OCI-LY1 (cell line): ENCODE measurements at regions not wholly inside any gene's neighbourhood (a gene's known extent, or its start where the extent isn't known, plus 50 kb on each side); places are given as distances from the start of the nearest gene placed in this dataset.

Source experiments
- H2AFZ ChIP-seq: fragments of 200-600 bp; sonication (generic), shearing (Covaris generic); 2 replicates; pipeline ENCODE4 v1.6.0; 2014; ENCODE audit warnings: antibody characterized with exemption, mild to moderate bottlenecking, low read length
- H3F3A ChIP-seq: fragments of 200-600 bp; sonication (generic), shearing (Covaris generic); 2 replicates; pipeline ENCODE4 v1.6.0; 2014; ENCODE audit warnings: mild to moderate bottlenecking, antibody characterized with exemption, low read length, moderate library complexity; ENCODE audit not compliant: insufficient read depth
- H3K27ac ChIP-seq: fragments of 200-600 bp; sonication (generic); 2 replicates; pipeline ENCODE4 v1.5.1; 2014; ENCODE audit warnings: low read length, mixed run types, mild to moderate bottlenecking, low read depth; ENCODE audit not compliant: poor library complexity, severe bottlenecking
- H3K27me3 ChIP-seq: fragments of 200-600 bp; sonication (generic); 2 replicates; pipeline ENCODE4 v1.6.0; 2014; ENCODE audit warnings: antibody characterized with exemption, mild to moderate bottlenecking, low read length, moderate library complexity; ENCODE audit not compliant: insufficient read depth
- H3K36me3 ChIP-seq: fragments of 200-600 bp; sonication (generic); 2 replicates; pipeline ENCODE4 v1.6.1; 2014; ENCODE audit warnings: mild to moderate bottlenecking, antibody characterized with exemption, low read length, moderate library complexity, mixed read lengths; ENCODE audit not compliant: insufficient read depth
- H3K4me1 ChIP-seq: fragments of 200-600 bp; sonication (generic); 2 replicates; pipeline ENCODE4 v1.5.1; 2014; ENCODE audit warnings: mild to moderate bottlenecking, low read length, moderate library complexity; ENCODE audit not compliant: insufficient read depth, severe bottlenecking
- H3K4me2 ChIP-seq: fragments of 200-600 bp; sonication (generic), shearing (Covaris generic); 2 replicates; pipeline ENCODE4 v1.6.1; 2014; ENCODE audit warnings: low read length
- H3K4me3 ChIP-seq: fragments of 200-600 bp; sonication (generic); 2 replicates; pipeline ENCODE4 v1.5.1; 2014; ENCODE audit warnings: low read length, low read depth, mild to moderate bottlenecking, mixed read lengths; ENCODE audit not compliant: poor library complexity, severe bottlenecking
- H3K79me2 ChIP-seq: fragments of 200-600 bp; shearing (Covaris generic); 2 replicates; pipeline ENCODE4 v1.6.1; 2016; ENCODE audit warnings: mixed run types, low read length, mixed read lengths; ENCODE audit not compliant: insufficient read depth
- H3K9ac ChIP-seq: fragments of 200-600 bp; sonication (generic), shearing (Covaris generic); 2 replicates; pipeline ENCODE4 v1.6.1; 2014; ENCODE audit warnings: mild to moderate bottlenecking, low read length, mixed read lengths
- H3K9me2 ChIP-seq: fragments of 200-600 bp; sonication (generic), shearing (Covaris generic); 2 replicates; pipeline ENCODE4 v1.6.1; 2014; ENCODE audit warnings: low read depth, mild to moderate bottlenecking, low read length, mixed read lengths
- H3K9me3 ChIP-seq: fragments of 200-600 bp; shearing (Covaris generic); 2 replicates; pipeline ENCODE4 v1.6.1; 2014; ENCODE audit warnings: low read length, mixed read lengths
- H4K20me1 ChIP-seq: fragments of 200-600 bp; sonication (generic), shearing (Covaris generic); 2 replicates; pipeline ENCODE4 v1.6.0; 2016; ENCODE audit warnings: mild to moderate bottlenecking, low read length; ENCODE audit not compliant: insufficient read depth
- CTCF ChIP-seq: fragments of 200-600 bp; sonication (generic), shearing (Covaris generic); IDR thresholded peaks from 2 replicates; pipeline ENCODE4 v1.5.1; 2017; ENCODE audit warnings: mild to moderate bottlenecking, antibody characterized with exemption, low read length, moderate library complexity, mixed read lengths
- EZH2 ChIP-seq: fragments of 200-600 bp; sonication (generic), shearing (Covaris generic); IDR thresholded peaks from 2 replicates; pipeline ENCODE4 v1.8.0; 2017; ENCODE audit warnings: borderline replicate concordance, mixed run types, mild to moderate bottlenecking, antibody characterized with exemption, low read length, moderate library complexity, mixed read lengths

- Histone ChIP-seq H3K27ac (no peak overlapping the region), H3K4me3 (no peak overlapping the region), H3F3A (no peaks in the 10 kb centered on the region), H3K27me3 (peaks cover 4% of the 10 kb centered on the region; the same call in 1 of the 2 replicates), H3K9me3 (no peaks in the 10 kb centered on the region), H2AFZ (no peak overlapping the region), H3K4me2 (no peak overlapping the region), H3K79me2 (no peaks in the 10 kb centered on the region), H3K9ac (no peak overlapping the region), H3K9me2 (no peaks in the 10 kb centered on the region), H4K20me1 (no peaks in the 10 kb centered on the region), H3K36me3 (no peaks in the 10 kb centered on the region), H3K4me1 (no peaks in the 10 kb centered on the region)
- TF ChIP-seq CTCF = no peak
- TF ChIP-seq EZH2 = no peak
These were observed 277.9 kb downstream of the TSHZ3 start for GRCh38 chr19:31071136-31071855.

- H3K4me1 ChIP-seq = no peaks in the 10 kb centered on the region
- no peaks in the 10 kb centered on the region for H4K20me1 ChIP-seq
- H3K9ac ChIP-seq = no peak overlapping the region
- TF ChIP-seq EZH2 (no peak), CTCF (no peak)
- H2AFZ ChIP-seq = no peak overlapping the region
- no peaks in the 10 kb centered on the region for H3K9me2 ChIP-seq
- no peak overlapping the region for H3K27ac ChIP-seq
- no peaks in the 10 kb centered on the region for H3K79me2 ChIP-seq
- H3K36me3 ChIP-seq = no peaks in the 10 kb centered on the region
- H3K4me3 ChIP-seq = no peak overlapping the region
- no peaks in the 10 kb centered on the region for H3K9me3 ChIP-seq
- H3F3A ChIP-seq = no peaks in the 10 kb centered on the region
- H3K4me2 ChIP-seq = no peak overlapping the region
- H3K27me3 ChIP-seq = peaks cover 4% of the 10 kb centered on the region; the same call in 1 of the 2 replicates
These were observed 278.8 kb downstream of the TSHZ3 start for GRCh38 chr19:31070146-31071065.

- Histone ChIP-seq H3K27me3 (peaks cover 4% of the 10 kb centered on the region; the same call in 1 of the 2 replicates), H3K9ac (no peak overlapping the region), H3K27ac (no peak overlapping the region), H3K9me2 (no peaks in the 10 kb centered on the region), H3K4me2 (no peak overlapping the region), H3K79me2 (no peaks in the 10 kb centered on the region), H3F3A (no peaks in the 10 kb centered on the region), H3K4me1 (no peaks in the 10 kb centered on the region), H3K9me3 (no peaks in the 10 kb centered on the region), H3K4me3 (no peak overlapping the region), H4K20me1 (no peaks in the 10 kb centered on the region), H3K36me3 (no peaks in the 10 kb centered on the region), H2AFZ (no peak overlapping the region)
- TF ChIP-seq EZH2 (no peak), CTCF (no peak)
These were observed 281.0 kb downstream of the TSHZ3 start for GRCh38 chr19:31068268-31068667.
